ENCODE measurements at regions not wholly inside any gene's neighbourhood (a gene's known extent, or its start where the extent isn't known, plus 50 kb on each side); places are given as distances from the start of the nearest gene placed in this dataset.

GRCh38 chr2:173753441-173753840, 211.7 kb downstream of the SP3 start:
- no peak for TF ChIP-seq ZNF274 (IDR thresholded peaks at IDR 0.05; ENCODE audit: low read depth, low read length)
- no peak for TF ChIP-seq YY1 (IDR thresholded peaks at IDR 0.05; ENCODE audit: insufficient read depth, insufficient read length)
- TF ChIP-seq SUZ12 (IDR thresholded peaks at IDR 0.05; ENCODE audit: extremely low read depth, insufficient read depth, insufficient read length): no peak
